ENCODE measurements at regions not wholly inside any gene's neighbourhood (a gene's known extent, or its start where the extent isn't known, plus 50 kb on each side); places are given as distances from the start of the nearest gene placed in this dataset.

- H2AFZ ChIP-seq (ENCODE audit: control insufficient read depth, low read depth, low read length) = no peak overlapping the region; the same call in none of the 2 replicates
- ATAC-seq = no peak
- no peak overlapping the region for H3K27ac ChIP-seq (ENCODE audit: control insufficient read depth, insufficient read depth)
- no peaks in the 10 kb centered on the region for H3K27me3 ChIP-seq (replicated peaks in 1 of 2; ENCODE audit: control insufficient read depth in 2 of 2, insufficient read depth in 2 of 2, low read length in 1 of 2)
- H3K36me3 ChIP-seq (ENCODE audit: control insufficient read depth in 2 of 2, insufficient read depth in 2 of 2, low read length in 1 of 2) = no peaks in the 10 kb centered on the region
- 63% methylated on average over 2 of the region's 2 CpGs for WGBS (ENCODE audit: insufficient coverage, insufficient replicate concordance, low lambda C conversion rate, missing lambda C conversion rate)
- no peak for DNase-seq (ENCODE audit: low read depth, low spot score)
- intact Hi-C loops (cut with micrococcal nuclease; ENCODE audit: unreplicated experiment) (loop anchor here (10.0 kb wide), 3 partner anchors 362 to 722 kb away; no protein-coding TSS in a partner anchor), in situ Hi-C loops (cut with MboI) (no loop called here)
- ChIA-PET SMC1A (ENCODE audit: uncharacterized antibody, unreplicated experiment) (interaction anchor here (1.4 to 15.0 kb wide), 2 partner anchors 34 to 514 kb away, joined by 4 to 270 read pairs; no protein-coding TSS in a partner anchor), RAD21 (ENCODE audit: unreplicated experiment) (interaction anchor here (1.8 kb wide), 1 partner anchor 38 kb away, joined by 6 read pairs; no protein-coding TSS in a partner anchor), CTCF (interaction anchor here (1.1 to 12.1 kb wide), 3 partner anchors 18 to 270 kb away, joined by 3 to 303 read pairs (median 3); no protein-coding TSS in a partner anchor), POLR2A (no interaction called here)
- BruUV-seq (replicated peaks) = no TSS peak
- FAIRE-seq = no peak
- no peaks in the 10 kb centered on the region; the same call in 2 of the 3 replicates for H3K9me3 ChIP-seq (replicated peaks; ENCODE audit: control insufficient read depth, insufficient read depth, low read length)
- H3K4me1 ChIP-seq (ENCODE audit: control insufficient read depth, insufficient read depth, low read length) = no peaks in the 10 kb centered on the region
- no peak overlapping the region for H3K9ac ChIP-seq (ENCODE audit: control insufficient read depth, insufficient read depth, low read length)
- no peaks in the 10 kb centered on the region for H4K20me1 ChIP-seq (ENCODE audit: control insufficient read depth, insufficient read depth)
- no peak overlapping the region for H3K4me2 ChIP-seq (ENCODE audit: control insufficient read depth, insufficient read depth)
- no peak for TF ChIP-seq IKZF1 (conservative IDR thresholded peaks at IDR 0.05)
- TF ChIP-seq STAT3 (IDR thresholded peaks at IDR 0.05; ENCODE audit: low read depth, low read length) = no peak
- TF ChIP-seq NBN (IDR thresholded peaks at IDR 0.05) = no peak
- no peak for TF ChIP-seq TBL1XR1 (IDR thresholded peaks at IDR 0.05; ENCODE audit: low read depth, low read length)
- no peak for TF ChIP-seq ZNF217 (IDR thresholded peaks at IDR 0.05)
- no peak for TF ChIP-seq CREM (IDR thresholded peaks at IDR 0.05; ENCODE audit: low read depth)
- no peak for TF ChIP-seq E2F4 (IDR thresholded peaks at IDR 0.05; ENCODE audit: low read depth, low read length)
- TF ChIP-seq ASH2L (IDR thresholded peaks at IDR 0.05; ENCODE audit: borderline replicate concordance, low read depth) = no peak
- TF ChIP-seq, protein P1, sequence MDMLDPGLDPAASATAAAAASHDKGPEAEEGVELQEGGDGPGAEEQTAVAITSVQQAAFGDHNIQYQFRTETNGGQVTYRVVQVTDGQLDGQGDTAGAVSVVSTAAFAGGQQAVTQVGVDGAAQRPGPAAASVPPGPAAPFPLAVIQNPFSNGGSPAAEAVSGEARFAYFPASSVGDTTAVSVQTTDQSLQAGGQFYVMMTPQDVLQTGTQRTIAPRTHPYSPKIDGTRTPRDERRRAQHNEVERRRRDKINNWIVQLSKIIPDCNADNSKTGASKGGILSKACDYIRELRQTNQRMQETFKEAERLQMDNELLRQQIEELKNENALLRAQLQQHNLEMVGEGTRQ (IDR thresholded peaks at IDR 0.05; ENCODE audit: borderline replicate concordance, low read depth, low read length) = no peak
- no peak for TF ChIP-seq STAT1 (conservative IDR thresholded peaks at IDR 0.05)
- no peak for TF ChIP-seq PRDM15 (CRISPR knock-in tag; IDR thresholded peaks at IDR 0.05)
- TF ChIP-seq EZH2 (IDR thresholded peaks at IDR 0.05; ENCODE audit: borderline replicate concordance, control insufficient read depth, low read depth, low read length) = no peak
- no peak for TF ChIP-seq SREBF2 (IDR thresholded peaks at IDR 0.05; ENCODE audit: low read length)
- no peak for TF ChIP-seq TAF1 (IDR thresholded peaks at IDR 0.05; ENCODE audit: borderline replicate concordance, low read depth, low read length)
- no peak for TF ChIP-seq NFXL1 (IDR thresholded peaks at IDR 0.05; ENCODE audit: borderline replicate concordance)
- TF ChIP-seq WRNIP1 (IDR thresholded peaks at IDR 0.05; ENCODE audit: borderline replicate concordance, low read depth, low read length) = no peak
- TF ChIP-seq EGR1 (IDR thresholded peaks at IDR 0.05; ENCODE audit: borderline replicate concordance in 1 of 2, low read depth in 2 of 2, low read length in 2 of 2) = no peak
- TF ChIP-seq PAX5 (IDR thresholded peaks at IDR 0.05; ENCODE audit: borderline replicate concordance, low read depth, low read length) = no peak
- no peaks in the 10 kb centered on the region for H3K79me2 ChIP-seq (ENCODE audit: control insufficient read depth, insufficient read depth, low read length)
- no peak overlapping the region for H3K4me3 ChIP-seq
Measured at GRCh38 chr3:99536555-99537314, 101.7 kb upstream of the COL8A1 start.
